Stimulated activated CD8-positive, alpha-beta memory T cell treated with anti-CD3 and anti-CD28 coated beads, Interleukin-7, amount 100 ng/mL, for 4 hours (primary cell): ENCODE measurements at regions not wholly inside any gene's neighbourhood (a gene's known extent, or its start where the extent isn't known, plus 50 kb on each side); places are given as distances from the start of the nearest gene placed in this dataset.

Source experiments
- DNase-seq, 2 donors: peaks; one replicate each; pipeline ENCODE4 v3.0.0-alpha.2; 2020; ENCODE audit warnings: low read depth in 2 of 2

- DNase-seq: no peak
These were observed 246.1 kb upstream of the DACH1 start for GRCh38 chr13:72113076-72113475.

GRCh38 chr13:72112216-72112615 lies 245.2 kb upstream of the DACH1 start:
- no peak for DNase-seq

- DNase-seq: no peak
These were observed 242.9 kb upstream of the DACH1 start for GRCh38 chr13:72109863-72110262.

GRCh38 chr13:72104656-72105180 lies 237.7 kb upstream of the DACH1 start:
- no peak for DNase-seq

- DNase-seq: no peak
These were observed 234.9 kb upstream of the DACH1 start for GRCh38 chr13:72101768-72102400.

GRCh38 chr13:72100339-72100738 lies 233.3 kb upstream of the DACH1 start:
- no peak for DNase-seq

- no peak for DNase-seq
These were observed 230.6 kb upstream of the DACH1 start for GRCh38 chr13:72097568-72097967.

- no peak for DNase-seq
These were observed 226.3 kb upstream of the DACH1 start for GRCh38 chr13:72093262-72093661.

GRCh38 chr13:72074663-72075062 lies 207.7 kb upstream of the DACH1 start:
- DNase-seq: no peak

- DNase-seq: no peak
These were observed 205.3 kb upstream of the DACH1 start for GRCh38 chr13:72072261-72072660.

- DNase-seq: no peak
These were observed 204.7 kb upstream of the DACH1 start for GRCh38 chr13:72071713-72072112.

- DNase-seq: no peak
These were observed 195.6 kb upstream of the DACH1 start for GRCh38 chr13:72062566-72062965.

- DNase-seq: no peak
These were observed 194.6 kb upstream of the DACH1 start for GRCh38 chr13:72061613-72062012.

- no peak for DNase-seq
These were observed 183.2 kb upstream of the DACH1 start for GRCh38 chr13:72050251-72050650.

- DNase-seq: no peak
These were observed 176.4 kb upstream of the DACH1 start for GRCh38 chr13:72043366-72043765.

GRCh38 chr13:72041165-72041564 lies 174.2 kb upstream of the DACH1 start:
- no peak for DNase-seq

- DNase-seq: no peak
These were observed 172.1 kb upstream of the DACH1 start for GRCh38 chr13:72039126-72039525.

GRCh38 chr13:72029981-72030380 lies 163.0 kb upstream of the DACH1 start:
- DNase-seq: no peak

GRCh38 chr13:72025836-72026235 lies 158.8 kb upstream of the DACH1 start:
- no peak for DNase-seq

- no peak for DNase-seq
These were observed 156.9 kb upstream of the DACH1 start for GRCh38 chr13:72023895-72024294.

- no peak for DNase-seq
These were observed 138.5 kb upstream of the DACH1 start for GRCh38 chr13:72005455-72005854.

GRCh38 chr13:72004784-72005374 lies 137.9 kb upstream of the DACH1 start:
- no peak for DNase-seq

- DNase-seq: no peak
These were observed 137.2 kb upstream of the DACH1 start for GRCh38 chr13:72004246-72004645.

GRCh38 chr13:71998223-71998622 lies 131.2 kb upstream of the DACH1 start:
- no peak for DNase-seq
